HUDEP-2 (cell line): ENCODE measurements at regions not wholly inside any gene's neighbourhood (a gene's known extent, or its start where the extent isn't known, plus 50 kb on each side); places are given as distances from the start of the nearest gene placed in this dataset.
A peak's percentile ranks its signal among the peaks of the same experiment; 100 is the strongest.

Source experiments
- DNase-seq, 76 experiments: peaks; one replicate each; lab custom pipeline; 2025; ENCODE audit not compliant: unreplicated experiment in 76 of 76; lab: John Stamatoyannopoulos, UW

DNA sequence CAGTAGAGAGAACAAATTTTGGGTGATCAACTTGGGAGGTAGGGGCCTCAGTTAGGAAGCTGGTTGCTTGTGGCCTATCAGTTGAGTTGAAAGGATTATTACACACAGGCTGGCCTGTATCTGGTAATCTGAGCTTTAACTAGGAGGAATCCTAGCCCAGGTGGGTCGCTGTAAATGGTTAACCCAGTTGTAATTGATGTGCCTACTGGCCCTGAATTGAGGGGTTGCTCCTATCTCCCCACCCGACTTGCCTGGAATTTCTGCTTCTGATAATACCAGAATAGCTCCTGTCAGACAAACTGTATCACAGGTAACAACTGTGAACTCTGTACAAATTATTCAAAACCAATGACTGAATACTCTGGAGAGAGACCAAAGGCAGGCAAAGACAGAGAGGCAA, 210.4 kb upstream of the RUNX1 start:
- no peak for DNase-seq

GRCh38 chr21:35258521-35258920, 209.4 kb upstream of the RUNX1 start:
- DNase-seq, result no peak

DNA sequence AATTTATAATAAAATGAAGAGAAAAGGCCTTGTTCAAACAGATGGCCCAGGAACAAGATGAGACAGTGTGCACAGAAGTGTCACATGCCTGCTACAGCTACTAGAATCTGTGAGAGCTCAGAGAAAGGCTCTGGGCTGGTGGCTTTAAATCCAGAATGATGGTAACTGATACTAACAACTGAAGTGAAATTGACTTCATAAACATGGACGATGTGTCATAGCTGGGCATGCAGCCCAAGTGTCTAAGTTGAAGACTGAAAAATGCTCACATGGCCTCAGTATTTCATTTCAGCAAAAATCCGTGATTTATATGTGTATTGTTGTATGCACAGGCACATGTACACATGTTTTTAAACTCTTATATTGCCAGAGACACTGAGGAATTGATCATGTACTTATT, 208.3 kb upstream of the RUNX1 start:
- no peak for DNase-seq

DNA sequence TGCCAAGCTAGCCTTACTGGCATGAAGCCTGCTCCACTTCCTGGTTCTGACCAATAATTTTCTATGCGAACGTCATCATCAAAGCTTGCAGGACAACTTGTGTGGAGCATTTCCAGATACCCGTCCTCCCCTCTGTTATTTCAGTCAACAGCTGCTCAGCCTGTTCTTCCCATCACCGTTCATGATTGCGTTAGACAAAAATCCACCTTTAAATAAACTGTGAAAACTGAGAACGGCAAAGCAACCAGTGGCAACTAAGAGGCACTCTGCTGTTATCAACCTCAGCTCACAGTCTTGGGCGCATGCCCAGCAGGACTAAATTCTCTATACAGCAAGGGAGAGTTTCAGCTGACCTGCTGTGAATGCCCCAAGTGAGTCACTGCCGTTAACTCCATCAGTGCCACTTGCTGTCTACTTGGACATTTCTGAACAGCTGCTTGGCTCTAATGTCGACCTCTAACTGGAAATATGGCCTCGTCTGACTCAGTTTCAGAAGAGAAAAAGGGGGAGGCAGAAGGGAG, 207.4 kb upstream of the RUNX1 start:
- peak in 5 of 76 experiments; percentile 4 to 66 (median 34) for DNase-seq

DNA sequence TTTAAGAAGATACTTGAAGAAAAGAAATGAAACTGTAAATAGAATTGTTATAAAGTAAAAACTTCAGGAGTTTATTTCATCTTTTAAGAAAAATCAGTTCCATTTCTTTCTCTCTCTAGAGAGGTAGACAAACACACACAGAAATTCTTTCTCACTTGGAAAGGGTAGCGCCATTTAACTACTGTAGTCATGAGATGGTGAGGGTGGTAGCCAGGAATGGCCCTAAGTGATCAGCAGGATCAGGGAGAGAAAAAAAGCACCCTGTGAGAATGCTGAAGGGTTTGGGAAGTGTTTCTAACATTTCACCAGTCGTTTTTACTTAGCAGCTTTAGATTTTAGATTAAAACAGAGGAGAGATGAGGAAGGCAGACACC, 205.7 kb upstream of the RUNX1 start:
- no peak for DNase-seq

DNA sequence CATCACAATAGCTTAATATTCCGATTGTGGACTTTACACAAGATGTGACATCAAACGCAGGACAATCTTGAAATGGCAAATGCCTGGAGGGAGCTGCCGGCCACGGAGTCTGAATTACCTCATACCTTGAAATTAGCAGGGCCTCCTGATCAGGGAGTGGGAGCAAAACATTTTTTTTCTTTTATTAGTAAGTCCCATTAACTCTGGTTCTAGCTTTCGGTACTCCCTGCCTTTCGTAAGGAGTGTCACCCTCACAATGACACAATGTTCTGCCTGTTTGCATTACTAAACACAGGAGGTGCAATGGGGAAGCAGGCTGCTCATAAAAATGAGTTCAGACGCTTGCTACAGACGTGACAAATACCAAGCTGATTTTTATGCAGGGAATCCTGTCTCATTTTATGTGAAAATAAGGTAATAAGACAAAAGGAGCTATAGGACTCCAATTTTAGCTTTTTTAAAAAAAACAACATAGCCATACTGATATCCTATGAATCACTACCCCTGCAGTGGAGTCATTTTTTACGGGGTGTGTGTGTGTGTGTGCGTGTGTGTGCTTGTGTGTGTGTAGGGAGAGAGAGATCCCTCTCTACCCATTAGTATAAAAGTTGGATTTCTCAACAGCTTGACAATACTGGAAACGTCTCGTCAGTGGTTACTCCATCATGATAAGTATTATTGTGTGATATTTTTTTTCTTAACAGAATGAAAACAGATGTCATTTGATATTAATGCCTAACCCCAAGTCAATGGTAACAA, 205.1 kb upstream of the RUNX1 start:
- DNase-seq, result no peak

- DNase-seq, result no peak
These were observed 203.7 kb upstream of the RUNX1 start for GRCh38 chr21:35252831-35253230.

DNA sequence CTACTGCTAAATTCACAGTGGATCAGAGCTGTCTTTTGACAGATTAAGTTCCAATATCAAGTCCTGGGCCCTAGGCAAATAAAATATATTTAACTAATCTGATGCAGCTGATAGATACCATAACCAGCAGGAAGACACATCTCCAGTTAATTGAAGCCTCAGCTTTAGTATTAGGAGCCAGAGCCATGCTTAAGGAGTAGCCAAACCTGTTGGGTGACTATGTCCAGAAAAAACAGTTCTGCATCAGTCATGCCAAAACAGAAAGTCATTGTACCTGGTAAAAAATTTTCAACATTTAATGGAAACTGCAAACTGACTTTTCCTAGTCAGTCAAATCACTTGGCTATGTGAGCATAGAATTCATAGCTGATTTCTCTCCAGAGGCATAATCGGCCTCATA, 200.5 kb upstream of the RUNX1 start:
- DNase-seq, result no peak

DNA sequence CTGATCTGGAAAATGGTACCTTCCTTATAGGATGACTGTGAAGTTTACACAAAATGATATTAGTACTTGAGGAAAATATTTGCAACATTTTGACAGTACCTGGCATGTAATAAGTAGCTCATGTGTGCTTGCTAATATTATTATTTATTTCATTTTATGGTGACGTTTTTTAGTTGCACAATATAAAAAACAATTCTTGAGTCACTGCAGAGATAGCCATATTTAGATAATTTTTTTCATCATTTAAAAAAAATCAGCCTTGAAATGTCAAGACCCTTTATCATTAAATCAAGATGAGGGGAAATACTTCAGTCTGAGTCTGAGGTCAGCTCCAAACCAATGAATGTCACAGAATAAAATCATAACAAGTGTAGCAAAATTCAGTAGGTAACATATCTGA, 196.8 kb upstream of the RUNX1 start:
- no peak for DNase-seq

DNA sequence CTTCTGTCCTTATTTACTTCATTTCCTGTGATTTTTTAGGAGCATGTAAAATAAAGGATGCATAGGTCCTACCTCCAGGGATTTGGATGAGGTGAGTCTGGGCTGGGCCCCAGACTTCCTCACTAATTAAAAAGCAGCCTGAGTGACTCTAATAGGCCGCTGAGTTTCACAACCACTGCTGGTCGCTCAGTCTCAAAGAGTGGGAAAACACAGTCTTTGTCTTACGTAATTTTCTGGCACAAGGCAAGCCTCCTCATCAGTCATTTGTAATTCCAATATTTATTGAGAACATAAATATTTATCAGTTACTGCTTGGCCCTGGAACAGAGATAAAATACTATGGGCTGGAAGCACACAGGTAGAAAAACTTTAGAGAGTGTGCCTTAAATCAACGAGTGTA, 195.4 kb upstream of the RUNX1 start:
- no peak for DNase-seq

GRCh38 chr21:35243171-35243570, 194.1 kb upstream of the RUNX1 start:
- no peak for DNase-seq

DNA sequence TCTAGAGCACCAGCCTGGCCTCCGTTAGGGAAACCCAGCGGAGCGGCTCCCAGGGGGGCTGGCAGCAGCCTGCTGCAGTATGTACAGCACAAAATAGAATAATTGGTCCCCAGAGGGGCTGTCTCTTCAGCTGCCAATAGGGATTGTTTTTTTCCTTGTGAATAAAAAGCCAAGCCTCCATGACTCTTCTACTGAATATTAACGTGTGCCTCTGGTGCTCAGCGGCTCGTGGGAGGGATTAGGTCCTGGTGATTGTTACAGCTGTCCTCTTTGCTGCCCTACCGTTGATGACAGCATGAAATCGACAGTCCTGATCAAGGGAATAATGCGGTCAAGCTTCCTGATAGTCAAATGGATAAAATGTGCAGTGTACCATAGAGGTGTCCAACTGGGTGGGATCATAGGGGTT, 190.7 kb upstream of the RUNX1 start:
- no peak for DNase-seq

- no peak for DNase-seq
These were observed 189.0 kb upstream of the RUNX1 start for GRCh38 chr21:35238119-35238518.

DNA sequence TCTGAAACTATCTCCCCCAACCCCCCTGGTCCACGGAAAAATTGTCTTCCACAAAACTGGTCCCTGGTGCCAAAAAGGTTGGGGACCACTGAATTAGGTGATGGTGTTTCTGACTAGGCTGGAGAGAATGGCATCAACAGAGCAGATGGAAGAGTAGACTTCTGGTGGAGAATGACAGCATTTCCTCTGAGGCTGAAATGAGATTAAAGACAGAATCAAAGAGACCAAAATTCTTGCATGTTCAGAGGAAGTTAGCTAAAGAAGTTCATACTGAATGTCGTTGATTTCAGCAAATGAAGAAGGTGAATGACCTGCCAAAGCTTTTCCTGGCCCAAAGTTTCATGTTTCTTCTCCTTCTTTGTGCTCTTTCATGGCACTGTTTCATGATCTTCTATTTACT, 188.2 kb upstream of the RUNX1 start:
- no peak for DNase-seq

DNA sequence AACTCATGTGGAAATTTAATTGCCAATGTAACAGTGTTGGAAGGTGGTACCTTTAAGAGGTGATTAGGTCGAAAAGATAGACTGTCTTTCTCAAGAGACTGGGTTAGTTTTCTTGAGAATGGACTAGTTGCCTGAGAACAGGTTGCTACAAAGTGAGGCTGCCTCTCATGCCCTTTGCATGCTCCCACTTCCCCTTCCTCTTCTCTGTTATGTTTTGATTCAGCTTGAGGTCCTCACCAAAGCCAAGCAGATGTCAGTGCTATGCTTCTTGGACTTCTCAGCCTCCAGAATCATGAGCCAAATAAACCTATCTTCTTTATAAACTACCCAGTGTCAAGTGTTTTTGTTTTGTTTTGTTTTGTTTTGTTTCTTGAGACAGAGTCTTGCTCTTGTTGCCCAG, 187.0 kb upstream of the RUNX1 start:
- no peak for DNase-seq

GRCh38 chr21:35234725-35235124, 185.6 kb upstream of the RUNX1 start:
- DNase-seq, result no peak

DNA sequence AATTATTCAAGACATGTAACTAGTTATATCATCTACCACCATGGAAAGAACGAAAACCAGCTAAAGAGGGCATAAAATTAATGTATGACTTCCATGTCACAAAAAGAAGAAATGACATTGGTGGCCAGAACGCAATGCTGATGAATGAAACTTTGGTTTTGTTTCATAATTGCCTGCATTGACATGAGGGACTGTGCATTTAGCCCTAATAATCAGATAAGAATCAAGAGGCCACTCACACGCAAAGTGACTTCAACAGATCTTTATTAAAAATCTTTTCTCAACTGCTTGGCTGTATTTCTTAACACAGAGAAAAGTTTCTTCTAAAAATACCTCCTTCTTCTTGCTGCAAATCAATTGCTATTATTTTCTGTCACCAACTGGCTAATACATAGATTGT, 184.7 kb upstream of the RUNX1 start:
- DNase-seq, result no peak

GRCh38 chr21:35232545-35233176, 183.6 kb upstream of the RUNX1 start:
- DNase-seq, result no peak

DNA sequence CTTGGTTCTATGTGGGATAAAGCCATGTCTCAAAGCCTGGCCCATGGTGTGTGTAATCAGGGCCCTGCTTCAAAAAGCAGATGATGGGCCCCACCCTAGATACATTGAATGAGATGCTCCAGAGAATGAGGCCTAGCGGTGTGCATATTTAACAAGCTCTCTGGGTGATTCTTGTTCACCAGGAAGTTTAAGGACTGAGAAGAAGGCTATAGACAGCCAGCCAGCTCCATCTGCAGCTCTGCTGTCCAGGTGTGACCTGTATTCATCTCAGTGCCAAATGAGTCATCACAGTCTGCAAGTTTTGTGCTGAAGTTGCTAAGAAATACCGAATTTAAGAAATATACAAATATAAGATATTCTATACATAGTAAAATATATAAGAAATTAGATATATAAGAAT, 182.0 kb upstream of the RUNX1 start:
- DNase-seq, result no peak

DNA sequence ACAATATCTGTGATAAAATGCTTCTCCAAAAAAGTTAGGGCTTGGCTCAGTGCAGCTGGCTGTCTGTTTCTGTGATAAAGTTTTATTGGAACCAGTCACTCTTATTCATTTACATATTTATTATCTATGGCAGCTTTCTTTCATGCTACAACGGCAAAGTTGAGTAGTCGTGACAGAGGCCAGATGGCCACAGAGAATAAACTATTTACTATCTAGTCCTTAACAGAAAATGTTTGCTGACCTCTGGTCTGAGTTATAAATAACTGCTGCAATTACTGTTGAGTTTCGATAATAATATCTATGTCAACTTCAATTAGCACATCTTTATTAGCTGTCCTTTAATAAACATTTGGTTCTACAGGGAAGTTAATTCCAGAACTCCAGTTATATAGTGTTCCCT, 180.2 kb upstream of the RUNX1 start:
- DNase-seq, result no peak

GRCh38 chr21:35227786-35228185, 178.7 kb upstream of the RUNX1 start:
- DNase-seq, result no peak

DNA sequence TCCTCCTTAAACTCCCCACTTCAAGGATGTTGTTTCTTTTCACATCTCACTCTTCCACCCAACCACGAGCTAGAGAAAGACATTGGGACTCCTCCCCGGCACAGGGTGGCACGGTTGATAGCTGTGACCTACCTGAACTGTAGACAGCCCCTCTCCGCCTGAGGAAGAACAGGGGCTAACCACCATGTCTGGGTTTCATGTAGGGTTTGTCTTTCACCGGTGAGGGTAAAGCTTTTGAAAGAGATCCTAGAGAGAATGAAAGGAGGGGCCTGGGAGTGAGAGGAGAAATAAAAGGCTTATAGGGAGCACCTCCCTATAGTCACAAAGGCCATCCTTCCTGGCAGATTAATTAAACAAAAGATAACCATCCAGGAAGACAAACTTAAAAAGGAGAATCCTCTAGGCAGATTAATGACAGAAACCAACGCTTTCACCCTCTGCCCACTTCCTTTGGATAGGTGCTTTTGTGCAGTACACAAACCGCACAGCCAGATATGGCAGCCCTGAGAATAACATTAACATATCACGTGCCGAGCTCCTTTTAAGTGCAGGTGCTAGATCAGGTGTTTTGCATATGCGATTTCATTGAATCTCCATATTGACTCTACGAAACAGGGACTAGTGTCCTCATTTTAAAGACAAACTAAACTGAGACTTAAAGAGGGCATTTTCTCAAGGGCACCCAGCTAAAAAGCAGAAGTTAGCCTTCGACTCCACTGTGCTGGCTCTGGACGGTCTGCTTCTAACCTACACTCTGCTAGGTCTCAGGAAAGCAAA, 178.1 kb upstream of the RUNX1 start:
- DNase-seq, result no peak
